K562 (cell line): ENCODE measurements at regions not wholly inside any gene's neighbourhood (a gene's known extent, or its start where the extent isn't known, plus 50 kb on each side); places are given as distances from the start of the nearest gene placed in this dataset.

ENCODE experiments used
- ATAC-seq: fragments of 200-7000 bp; cut with Tn5 transposase; 3 replicates; pipeline ENCODE4 v1.9.1; 2020; ENCODE audit warnings: moderate library complexity
- BruUV-seq: library from RNA; stranded (reverse); fragments of 400-500 nt; replicated peaks from 2 replicates; lab custom pipeline; 2021; lab: Mats Ljungman, UMichigan
- CTCF ChIA-PET: fragments of 300-600 bp; formaldehyde crosslinking; extraction: SDS; loops from one replicate; lab custom pipeline; 2021; ENCODE audit warnings: low intra/inter-chr PET ratio; lab: Yijun Ruan, JAX
- POLR2A ChIA-PET: fragments of 300-600, 350-650 bp; sonication (Branson Sonifier 250); formaldehyde crosslinking; extraction: SDS; loops from one replicate; lab custom pipeline; 2021; ENCODE audit warnings: antibody characterized with exemption, inconsistent platforms; lab: Yijun Ruan, JAX
- DNase-seq, 4 experiments: peaks; one replicate each; pipeline versions ENCODE4 v3.0.0 to v3.0.0-alpha.2; 2011 to 2018; ENCODE audit warnings: low spot score in 3 of 4, mixed read lengths in 3 of 4; ENCODE audit errors: extremely low read depth in 1 of 4
- FAIRE-seq: peaks from 2 replicates; lab custom pipeline; 2011; peaks lifted over from hg19 to GRCh38; lab: Jason Lieb, UNC
- H2AFZ ChIP-seq: 2 replicates; pipeline ENCODE4 v1.6.0; 2011; ENCODE audit warnings: low read depth, low read length, control low read depth, inconsistent platforms
- H3K27ac ChIP-seq: fragments of 200-600 bp; 3 replicates; pipeline ENCODE4 v1.8.0; 2011; ENCODE audit warnings: low read depth, mild to moderate bottlenecking, control low read depth, inconsistent platforms, low read length, moderate library complexity, mixed read lengths; ENCODE audit errors: extremely low read depth
- H3K27me3 ChIP-seq, 2 experiments: fragments of 300-600 bp in 1 of 2; 2 replicates in 1 of 2; 3 replicates in 1 of 2; pipeline versions ENCODE4 v1.6.0 to v1.8.0; 2011; ENCODE audit warnings: inconsistent platforms in 2 of 2, low read length in 2 of 2, mild to moderate bottlenecking in 1 of 2, mixed read lengths in 1 of 2, moderate library complexity in 1 of 2; ENCODE audit not compliant: control insufficient read depth in 2 of 2, insufficient read depth in 2 of 2
- H3K36me3 ChIP-seq: fragments of 300-600 bp; 3 replicates; pipeline ENCODE4 v1.8.0; 2011; ENCODE audit warnings: mild to moderate bottlenecking, low read length, inconsistent platforms; ENCODE audit not compliant: control insufficient read depth, insufficient read depth
- H3K4me1 ChIP-seq, 2 experiments: fragments of 200-600 bp in 1 of 2; replicated peaks in 1 of 2; 2 replicates in 1 of 2; 3 replicates in 1 of 2; pipeline versions ENCODE4 v1.5.1 to v1.8.0; 2011; ENCODE audit warnings: inconsistent platforms in 2 of 2, low read length in 2 of 2, mild to moderate bottlenecking in 1 of 2, mixed read lengths in 1 of 2, moderate library complexity in 1 of 2; ENCODE audit not compliant: control insufficient read depth in 2 of 2, insufficient read depth in 2 of 2
- H3K4me2 ChIP-seq: 2 replicates; pipeline ENCODE4 v1.6.1; 2011; ENCODE audit warnings: low read length, control low read depth, inconsistent platforms, mixed read lengths; ENCODE audit not compliant: insufficient read depth
- H3K4me3 ChIP-seq: fragments of 200-600 bp; sonication (generic), shearing (Covaris generic); 2 replicates; pipeline ENCODE4 v1.5.1; 2016; ENCODE audit warnings: control low read depth, inconsistent platforms
- H3K79me2 ChIP-seq: fragments of 200-600 bp; 3 replicates; pipeline ENCODE4 v1.8.0; 2011; ENCODE audit warnings: low read length, inconsistent platforms; ENCODE audit not compliant: control insufficient read depth, insufficient read depth
- H3K9ac ChIP-seq, 2 experiments: 2 replicates each; pipeline versions ENCODE4 v1.6.0 to v1.6.1; 2011; ENCODE audit warnings: low read depth in 2 of 2, low read length in 2 of 2, control low read depth in 1 of 2, inconsistent platforms in 1 of 2, mild to moderate bottlenecking in 1 of 2, mixed read lengths in 1 of 2; ENCODE audit not compliant: insufficient read depth in 1 of 2
- H3K9me1 ChIP-seq: one replicate; pipeline ENCODE4 v1.6.0; 2011; ENCODE audit warnings: inconsistent platforms, mild to moderate bottlenecking, low read length, moderate library complexity; ENCODE audit not compliant: control insufficient read depth, insufficient read depth
- H3K9me3 ChIP-seq: replicated peaks from 2 replicates; pipeline ENCODE4 v1.5.1; 2011; ENCODE audit warnings: low read depth, low read length, inconsistent platforms; ENCODE audit not compliant: control insufficient read depth, insufficient read depth
- H4K20me1 ChIP-seq: replicated peaks from 2 replicates; pipeline ENCODE4 v1.6.1; 2011; ENCODE audit warnings: low read length, inconsistent platforms, mixed read lengths; ENCODE audit not compliant: control insufficient read depth, insufficient read depth
- E2F6 ChIP-seq, 2 experiments: IDR thresholded peaks; 2 replicates each; pipeline ENCODE4 v1.6.1; 2011; ENCODE audit warnings: borderline replicate concordance in 1 of 2, control low read depth in 1 of 2, low read depth in 1 of 2, low read length in 1 of 2, mild to moderate bottlenecking in 1 of 2, mixed read lengths in 1 of 2, moderate library complexity in 1 of 2; ENCODE audit not compliant: insufficient read depth in 1 of 2, insufficient read length in 1 of 2, poor library complexity in 1 of 2, severe bottlenecking in 1 of 2; ENCODE audit errors: extremely low read depth in 1 of 2
- HOXB6 ChIP-seq: fragments of 250-450 bp; sonication (Bioruptor Pico); IDR thresholded peaks from 2 replicates; pipeline ENCODE4 v1.5.1; 2022; ENCODE audit warnings: mild to moderate bottlenecking, borderline replicate concordance
- POU5F1 ChIP-seq: fragments of 150-350 bp; IDR thresholded peaks from 2 replicates; pipeline ENCODE4 v1.6.1; 2014; ENCODE audit warnings: borderline replicate concordance, low read length, low read depth, mild to moderate bottlenecking; ENCODE audit not compliant: partially characterized antibody
- SP2 ChIP-seq: IDR thresholded peaks from 2 replicates; pipeline ENCODE4 v1.6.1; 2011; ENCODE audit warnings: mild to moderate bottlenecking, low read depth, low read length, moderate library complexity; ENCODE audit not compliant: poor library complexity, severe bottlenecking; ENCODE audit errors: extremely low read depth
- SRF ChIP-seq, 2 experiments: fragments of 250-450, 450-650 bp in 1 of 2; sonication (Bioruptor Pico) in 1 of 2; sonication (generic) in 1 of 2; formaldehyde crosslinking; IDR thresholded peaks; 2 replicates each; pipeline versions ENCODE4 v1.5.0 to v1.5.1; 2020 to 2022; ENCODE audit warnings: mild to moderate bottlenecking in 1 of 2, missing genetic modification reagents in 1 of 2
- SRSF7 ChIP-seq: fragments of 200-400 bp; formaldehyde crosslinking; optimal IDR thresholded peaks from 2 replicates; pipeline ENCODE3; 2017; ENCODE audit warnings: mild to moderate bottlenecking, low read depth, low read length
- TBL1XR1 ChIP-seq, 2 experiments: IDR thresholded peaks; 2 replicates each; pipeline ENCODE4 v1.6.1; 2012; ENCODE audit warnings: improper control_type of control experiment in 2 of 2, low read length in 2 of 2, mild to moderate bottlenecking in 1 of 2
- TEAD1 ChIP-seq, 2 experiments: fragments of 450-650 bp in 1 of 2; sonication (generic) in 1 of 2; formaldehyde crosslinking; IDR thresholded peaks; 2 replicates each; pipeline versions ENCODE4 v1.4.0 to v1.8.0; 2020 to 2022; ENCODE audit warnings: mild to moderate bottlenecking in 2 of 2, missing genetic modification reagents in 1 of 2
- U2AF1 ChIP-seq: fragments of 200-400 bp; formaldehyde crosslinking; optimal IDR thresholded peaks from 2 replicates; pipeline ENCODE3; 2017; ENCODE audit warnings: mild to moderate bottlenecking, low read depth, low read length, moderate library complexity
- ZNF431 ChIP-seq: sonication (generic); formaldehyde crosslinking; IDR thresholded peaks from 2 replicates; pipeline ENCODE4 v1.8.0; 2022; ENCODE audit warnings: mild to moderate bottlenecking, missing genetic modification reagents
- WGBS: fragments of 100-300 bp; shearing (Covaris generic); methylation state at CpG from one replicate; pipeline ENCODE4 v1.1.6; 2016; ENCODE audit warnings: low coverage, mixed read lengths; ENCODE audit not compliant: insufficient coverage; ENCODE audit errors: missing lambda C conversion rate; 5-methylcytosine and 5-hydroxymethylcytosine counted together
- in situ Hi-C: fragments of 300-500 bp; cut with MboI; formaldehyde crosslinking; loops from 4 replicates; pipeline ENCODE4 v1.15.0; 2018; ENCODE audit warnings: inconsistent platforms, mixed read lengths
- intact Hi-C: fragments of 100-400 bp; cut with micrococcal nuclease; formaldehyde crosslinking; loops from 2 replicates; pipeline ENCODE4 v1.14.2; 2022

GRCh38 chr18:39464006-39464405, 1898.4 kb upstream of the CELF4 start (continued):
- TF ChIP-seq TBL1XR1 (IDR thresholded peaks at IDR 0.05; ENCODE audit: low read length in 2 of 2) (no peak), HOXB6 (no peak)

GRCh38 chr18:39462436-39462835, 1896.8 kb upstream of the CELF4 start:
- no peak overlapping the region for H3K4me3 ChIP-seq
- CTCF ChIA-PET: no interaction called here
- intact Hi-C loops: no loop called here
- no peaks in the 10 kb centered on the region for H3K79me2 ChIP-seq
- H3K27ac ChIP-seq: no peak overlapping the region
- TF ChIP-seq SRSF7 (no peak), SRF (CRISPR knock-in tag; IDR thresholded peaks at IDR 0.05) (no peak), SP2 (no peak)
- TF ChIP-seq, all 486 proteins: peak for 0
- Histone ChIP-seq H2AFZ (no peak overlapping the region), H3K4me1 (no peaks in the 10 kb centered on the region), H4K20me1 (no peaks in the 10 kb centered on the region), H3K9me3 (no peaks in the 10 kb centered on the region; the same call in 1 of the 2 replicates), H3K4me2 (no peak overlapping the region), H3K27me3 (no peaks in the 10 kb centered on the region), H3K9me1 (no peaks in the 10 kb centered on the region), H3K9ac (no peak overlapping the region), H3K36me3 (no peaks in the 10 kb centered on the region)
- DNase-seq: no peak
- POLR2A ChIA-PET: no interaction called here
- no peak for FAIRE-seq
- in situ Hi-C loops: no loop called here
- no TSS peak for BruUV-seq
- WGBS: 0% methylated on average over 1 of the region's 1 CpG
- ATAC-seq: no peak

DNA sequence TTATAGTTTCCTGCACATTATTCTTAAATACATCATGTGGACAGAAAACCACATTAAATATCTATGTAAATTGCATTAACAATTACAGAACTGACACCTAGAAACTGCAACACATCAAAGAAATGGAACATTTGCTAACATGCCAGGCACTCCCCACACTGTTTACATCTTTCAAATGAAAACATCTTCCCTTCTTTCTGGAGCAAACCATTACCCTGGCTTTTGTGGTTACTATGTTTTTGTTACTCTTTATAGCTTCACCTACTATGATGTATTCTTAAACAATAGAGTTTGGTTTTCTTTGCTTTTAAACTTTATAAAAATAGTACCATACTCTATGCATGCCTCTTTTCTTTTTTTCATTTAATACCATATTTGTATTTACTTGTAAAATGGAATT, 1894.5 kb upstream of the CELF4 start:
- ChIA-PET POLR2A (no interaction called here), CTCF (no interaction called here)
- H3K4me1 ChIP-seq: no peaks in the 10 kb centered on the region
- H3K4me3 ChIP-seq: no peak overlapping the region
- H3K36me3 ChIP-seq: no peaks in the 10 kb centered on the region
- no peak overlapping the region for H3K4me2 ChIP-seq
- in situ Hi-C loops (no loop called here), intact Hi-C loops (no loop called here)
- DNase-seq (no peak), ATAC-seq (no peak), FAIRE-seq (no peak)
- H3K9ac ChIP-seq: no peak overlapping the region
- no peaks in the 10 kb centered on the region for H3K79me2 ChIP-seq
- no peak overlapping the region for H2AFZ ChIP-seq
- no peaks in the 10 kb centered on the region; the same call in 1 of the 2 replicates for H3K9me3 ChIP-seq
- BruUV-seq: no TSS peak
- H3K27me3 ChIP-seq: no peaks in the 10 kb centered on the region
- H3K27ac ChIP-seq: no peak overlapping the region
- H4K20me1 ChIP-seq: no peaks in the 10 kb centered on the region
- H3K9me1 ChIP-seq: no peaks in the 10 kb centered on the region
- TF ChIP-seq POU5F1 (no peak), U2AF1 (no peak), ZNF431 (CRISPR knock-in tag) (no peak), E2F6 (IDR thresholded peaks at IDR 0.05; ENCODE audit: borderline replicate concordance in 1 of 2, extremely low read depth in 1 of 2, insufficient read depth in 1 of 2, insufficient read length in 1 of 2, low read depth in 1 of 2, low read length in 1 of 2, poor library complexity in 1 of 2, severe bottlenecking in 1 of 2) (no peak), TEAD1 (CRISPR knock-in tag; IDR thresholded peaks at IDR 0.05) (no peak)
